CD4-positive, alpha-beta memory T cell (primary cell): ENCODE measurements at regions not wholly inside any gene's neighbourhood (a gene's known extent, or its start where the extent isn't known, plus 50 kb on each side); places are given as distances from the start of the nearest gene placed in this dataset.
"Not testable (repeated sequence)": the region's sequence is repeated elsewhere in the genome, so short reads cannot be mapped to it uniquely, and the experiment has no call there.

Source experiments
- CTCF ChIA-PET: fragments of 350-600 bp; sonication (Branson Sonifier 250); formaldehyde crosslinking; loops from one replicate; lab custom pipeline; 2021; ENCODE audit warnings: inconsistent platforms; ENCODE audit not compliant: partially characterized antibody; lab: Charles Lee
- POLR2A ChIA-PET: fragments of 350-600 bp; sonication (Branson Sonifier 250); formaldehyde crosslinking; loops from one replicate; lab custom pipeline; 2021; ENCODE audit not compliant: partially characterized antibody; lab: Charles Lee
- DNase-seq, 5 donors: peaks; one replicate each; pipeline versions ENCODE4 v3.0.0 to v3.0.0-alpha.2; 2020 to 2022; ENCODE audit warnings: mixed read lengths in 1 of 5
- H3K27ac ChIP-seq: one replicate; pipeline ENCODE4 v1.7.0; 2013; ENCODE audit warnings: low read depth, low read length
- H3K27me3 ChIP-seq: 2 replicates; pipeline ENCODE4 v1.7.0; 2013; ENCODE audit warnings: mild to moderate bottlenecking, low read length, moderate library complexity; ENCODE audit not compliant: insufficient read depth
- H3K36me3 ChIP-seq: 2 replicates; pipeline ENCODE4 v1.7.0; 2013; ENCODE audit warnings: mild to moderate bottlenecking, low read length, moderate library complexity; ENCODE audit not compliant: insufficient read depth
- H3K4me1 ChIP-seq: 2 replicates; pipeline ENCODE4 v1.7.0; 2013; ENCODE audit warnings: mild to moderate bottlenecking, low read length, moderate library complexity; ENCODE audit not compliant: insufficient read depth
- H3K4me3 ChIP-seq, 2 donors: one replicate each; pipeline ENCODE4 v1.7.0; 2013; ENCODE audit warnings: low read length in 2 of 2, mild to moderate bottlenecking in 1 of 2
- H3K9me3 ChIP-seq, 2 donors: one replicate each; pipeline ENCODE4 v1.7.0; 2013; ENCODE audit warnings: low read length in 2 of 2, control low read depth in 1 of 2; ENCODE audit not compliant: control insufficient read depth in 1 of 2
- H3K27ac Mint-ChIP-seq, 7 donors: one replicate each; pipeline ENCODE4 v1.8.0; 2020 to 2021; ENCODE audit warnings: mixed read lengths in 7 of 7, mild to moderate bottlenecking in 6 of 7, inconsistent platforms in 3 of 7, moderate library complexity in 3 of 7
- H3K27me3 Mint-ChIP-seq, 2 donors: one replicate each; pipeline ENCODE4 v1.8.0; 2020 to 2021; ENCODE audit warnings: mixed read lengths in 2 of 2
- H3K36me3 Mint-ChIP-seq, 2 donors: one replicate each; pipeline ENCODE4 v1.8.0; 2020 to 2021; ENCODE audit warnings: mixed read lengths in 2 of 2, inconsistent platforms in 1 of 2, mild to moderate bottlenecking in 1 of 2
- H3K4me1 Mint-ChIP-seq, 4 donors: one replicate each; pipeline ENCODE4 v1.8.0; 2020 to 2021; ENCODE audit warnings: mixed read lengths in 4 of 4, mild to moderate bottlenecking in 1 of 4
- H3K4me3 Mint-ChIP-seq, 8 donors: one replicate each; pipeline ENCODE4 v1.8.0; 2020 to 2021; ENCODE audit warnings: mixed read lengths in 8 of 8, mild to moderate bottlenecking in 7 of 8, moderate library complexity in 6 of 8, inconsistent platforms in 3 of 8
- H3K9me3 Mint-ChIP-seq, 8 donors: one replicate each; pipeline ENCODE4 v1.8.0; 2020 to 2021; ENCODE audit warnings: mixed read lengths in 8 of 8, mild to moderate bottlenecking in 5 of 8, inconsistent platforms in 3 of 8, moderate library complexity in 1 of 8
- intact Hi-C: fragments of 100-400 bp; cut with micrococcal nuclease; formaldehyde crosslinking; loops from one replicate; pipeline ENCODE4 v1.15.1; 2023

DNA sequence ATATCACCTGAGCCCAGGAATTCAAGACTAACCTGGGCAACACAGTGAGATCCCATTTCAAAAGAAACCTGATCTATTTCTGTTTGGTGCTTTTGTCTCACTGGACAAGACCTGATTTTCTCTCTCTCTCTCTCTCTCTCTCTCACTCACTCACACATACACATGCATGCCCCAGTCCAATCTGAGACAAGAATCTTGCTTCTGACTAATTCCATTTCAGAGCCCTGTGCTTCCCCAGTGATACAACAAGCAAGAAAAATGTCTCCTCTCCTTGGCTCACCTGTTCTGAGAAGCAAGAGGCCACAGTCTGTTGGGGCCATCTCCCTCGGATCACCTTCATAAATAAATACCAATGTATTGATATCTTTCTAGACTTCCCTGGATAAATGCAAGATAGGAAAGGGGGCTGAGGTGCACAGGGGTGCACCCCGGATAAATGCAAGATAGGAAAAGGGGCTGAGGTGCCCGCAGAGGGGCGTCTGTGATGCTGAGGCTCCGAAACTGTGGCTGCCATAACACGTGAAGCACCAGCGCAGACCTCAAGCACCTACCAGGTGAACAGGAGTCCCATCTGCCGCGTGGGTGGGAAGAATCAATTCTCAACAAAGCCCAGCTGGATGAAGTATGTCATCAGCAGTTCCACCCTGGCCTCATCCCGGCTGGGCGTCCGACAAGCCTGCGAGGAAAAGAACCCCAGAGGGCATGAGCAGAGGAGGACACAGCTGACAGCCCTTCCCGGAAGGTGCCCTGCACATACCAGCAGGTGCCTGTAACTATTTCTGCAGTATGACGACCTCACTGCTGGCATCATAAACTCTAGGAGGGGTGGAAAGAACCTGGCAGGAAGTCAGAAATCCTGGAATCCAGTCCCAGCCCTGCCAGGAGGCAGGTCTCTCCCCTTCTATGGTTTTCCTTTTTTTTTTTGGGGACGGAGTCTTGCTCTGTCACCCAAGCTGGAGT, 280.0 kb downstream of the GOLGA6L6 start:
- H3K4me3 ChIP-seq, H3K27ac Mint-ChIP-seq, H3K4me3 Mint-ChIP-seq, CTCF ChIA-PET, H3K9me3 ChIP-seq, POLR2A ChIA-PET, intact Hi-C loops, H3K27ac ChIP-seq, H3K27me3 ChIP-seq, H3K4me1 ChIP-seq, DNase-seq, H3K27me3 Mint-ChIP-seq, H3K9me3 Mint-ChIP-seq, H3K4me1 Mint-ChIP-seq, H3K36me3 Mint-ChIP-seq, H3K36me3 ChIP-seq: not testable (repeated sequence)

DNA sequence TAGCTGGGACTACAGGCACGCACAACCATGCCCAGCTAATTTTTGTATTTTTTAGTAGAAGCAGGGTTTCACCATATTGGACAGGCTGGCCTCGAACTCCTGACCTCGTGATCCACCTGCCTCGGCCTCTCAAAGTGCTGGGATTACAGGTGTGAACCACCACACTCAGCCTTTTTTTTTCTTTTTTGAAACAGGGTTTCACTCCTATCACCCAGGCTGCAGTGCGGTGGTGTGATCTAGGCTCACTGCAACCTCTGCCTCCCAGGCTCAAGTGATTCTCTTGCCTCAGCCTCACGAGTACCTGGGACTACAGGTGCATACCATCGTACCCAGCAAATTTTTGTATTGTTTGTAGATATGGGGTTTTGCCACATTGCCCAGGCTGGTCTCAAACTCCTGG, 280.9 kb downstream of the GOLGA6L6 start:
- H3K4me1 Mint-ChIP-seq, H3K9me3 Mint-ChIP-seq, CTCF ChIA-PET, H3K36me3 ChIP-seq, H3K4me1 ChIP-seq, H3K27me3 ChIP-seq, H3K9me3 ChIP-seq, POLR2A ChIA-PET, DNase-seq, H3K4me3 Mint-ChIP-seq, intact Hi-C loops, H3K27ac ChIP-seq, H3K27me3 Mint-ChIP-seq, H3K4me3 ChIP-seq, H3K36me3 Mint-ChIP-seq: not testable (repeated sequence)
- peak overlapping the region in 1 of 7 donors; percentile 5 for H3K27ac Mint-ChIP-seq

DNA sequence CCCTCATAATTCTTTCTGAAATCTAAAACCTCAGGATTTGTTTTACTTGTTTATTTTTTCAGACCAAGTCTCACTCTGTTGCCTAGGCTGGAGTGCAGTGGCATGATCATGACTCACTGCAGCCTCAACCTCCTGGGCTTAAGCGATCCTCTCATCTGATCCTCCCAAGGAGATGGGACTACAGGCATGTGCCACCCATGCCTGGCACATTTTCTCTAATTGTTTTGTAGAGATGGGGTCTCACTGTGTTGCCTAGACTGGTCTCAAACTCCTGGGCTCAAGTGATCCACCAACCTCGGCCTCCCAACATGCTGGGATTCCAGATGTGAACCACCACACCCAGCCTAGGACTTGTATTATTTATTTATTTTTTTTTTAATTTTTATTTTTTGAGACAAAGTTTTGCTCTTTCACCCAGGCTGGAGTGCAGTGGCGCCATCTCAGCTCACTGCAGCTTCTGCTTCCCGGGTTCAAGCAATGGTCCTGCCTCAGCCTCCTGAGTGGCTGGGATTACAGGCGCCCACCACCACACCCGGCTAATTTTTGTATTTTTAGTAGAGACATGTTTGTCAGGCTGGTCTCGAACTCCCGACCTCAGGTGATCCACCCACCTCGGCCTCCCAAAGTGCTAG, 281.9 kb downstream of the GOLGA6L6 start:
- H3K36me3 ChIP-seq, H3K4me3 ChIP-seq, H3K27ac ChIP-seq, H3K4me1 Mint-ChIP-seq, H3K4me1 ChIP-seq, CTCF ChIA-PET, DNase-seq, H3K27ac Mint-ChIP-seq, intact Hi-C loops, POLR2A ChIA-PET, H3K27me3 Mint-ChIP-seq, H3K27me3 ChIP-seq, H3K9me3 Mint-ChIP-seq, H3K4me3 Mint-ChIP-seq, H3K9me3 ChIP-seq, H3K36me3 Mint-ChIP-seq: not testable (repeated sequence)

DNA sequence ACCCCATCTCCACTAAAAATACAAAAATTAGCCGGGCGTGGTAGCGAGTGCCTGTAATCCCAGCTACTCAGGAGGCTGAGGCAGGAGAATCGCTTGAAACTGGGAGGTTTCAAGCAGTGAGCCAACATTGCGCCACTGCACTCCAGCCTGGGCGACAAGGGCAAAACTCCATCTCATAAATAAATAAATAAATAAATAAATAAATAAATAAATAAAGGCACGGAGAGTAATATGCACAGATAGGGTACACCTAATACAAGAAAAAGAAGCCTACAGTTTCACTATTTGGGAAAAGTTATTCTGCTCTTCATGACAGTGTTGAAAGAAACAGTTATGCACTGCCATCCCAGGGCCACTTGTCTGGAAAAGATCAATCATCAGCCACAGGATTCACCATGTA, 285.2 kb downstream of the GOLGA6L6 start:
- intact Hi-C loops, POLR2A ChIA-PET, H3K27me3 Mint-ChIP-seq, H3K4me3 Mint-ChIP-seq, H3K27ac ChIP-seq, CTCF ChIA-PET, H3K4me1 ChIP-seq, H3K9me3 ChIP-seq, H3K27me3 ChIP-seq, H3K27ac Mint-ChIP-seq, DNase-seq, H3K4me1 Mint-ChIP-seq, H3K36me3 ChIP-seq, H3K9me3 Mint-ChIP-seq, H3K4me3 ChIP-seq, H3K36me3 Mint-ChIP-seq: not testable (repeated sequence)

DNA sequence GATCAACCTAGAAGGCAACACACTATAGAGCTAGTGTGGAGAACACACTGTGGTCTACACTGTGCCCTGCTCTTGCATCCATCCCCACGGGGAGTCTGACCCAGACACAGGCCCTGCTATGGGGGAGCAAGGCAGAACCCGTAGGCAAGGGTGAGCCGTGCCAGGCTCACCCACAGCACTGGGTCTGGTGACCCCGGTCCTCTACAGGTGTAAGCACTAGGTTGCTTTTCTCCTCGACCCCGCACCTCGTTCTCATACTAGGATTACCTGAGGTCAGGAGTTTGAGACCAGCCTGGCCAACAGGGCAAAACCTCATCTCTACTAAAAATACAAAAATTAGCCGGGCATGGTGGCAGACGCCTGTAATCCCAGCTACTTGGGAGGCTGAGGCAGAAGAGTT, 286.0 kb downstream of the GOLGA6L6 start:
- H3K27ac Mint-ChIP-seq, H3K4me3 Mint-ChIP-seq: not testable (repeated sequence)

GRCh38 chr15:20253047-20253615, 288.5 kb downstream of the GOLGA6L6 start:
- H3K9me3 ChIP-seq, CTCF ChIA-PET, H3K4me1 ChIP-seq, H3K27ac Mint-ChIP-seq, H3K27ac ChIP-seq, H3K4me1 Mint-ChIP-seq, H3K36me3 ChIP-seq, DNase-seq, POLR2A ChIA-PET, intact Hi-C loops, H3K4me3 Mint-ChIP-seq, H3K36me3 Mint-ChIP-seq, H3K9me3 Mint-ChIP-seq, H3K27me3 ChIP-seq, H3K27me3 Mint-ChIP-seq, H3K4me3 ChIP-seq: not testable (repeated sequence)

More for the DNA sequence above, 286.0 kb downstream of the GOLGA6L6 start:
- DNase-seq, H3K4me1 Mint-ChIP-seq, H3K36me3 Mint-ChIP-seq, H3K4me1 ChIP-seq, H3K36me3 ChIP-seq, H3K9me3 Mint-ChIP-seq, H3K27me3 ChIP-seq, H3K27me3 Mint-ChIP-seq, POLR2A ChIA-PET, H3K4me3 ChIP-seq, H3K27ac ChIP-seq, H3K9me3 ChIP-seq, CTCF ChIA-PET, intact Hi-C loops: not testable (repeated sequence)

DNA sequence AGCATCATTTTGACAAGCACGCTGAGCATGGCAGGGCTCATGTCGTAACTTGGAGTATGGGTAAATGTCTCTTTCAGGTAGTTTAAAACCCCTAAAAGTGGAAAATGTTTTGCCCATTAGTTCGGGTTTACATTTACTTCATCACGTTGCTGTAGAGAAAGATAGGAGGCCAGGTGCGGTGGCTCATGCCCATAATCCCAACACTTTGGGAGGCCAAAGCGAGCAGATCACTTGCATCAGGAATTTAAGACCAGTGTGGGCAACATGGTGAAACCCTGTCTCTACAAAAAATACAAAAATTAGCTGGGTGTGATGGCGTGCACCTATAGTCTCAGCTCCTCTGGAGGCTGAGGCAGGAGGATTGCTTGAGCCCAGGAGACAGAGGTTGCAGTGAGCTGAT, 289.6 kb downstream of the GOLGA6L6 start:
- POLR2A ChIA-PET, H3K9me3 ChIP-seq, H3K4me1 Mint-ChIP-seq, H3K27ac ChIP-seq, H3K4me3 Mint-ChIP-seq, H3K27me3 ChIP-seq, H3K27ac Mint-ChIP-seq, H3K27me3 Mint-ChIP-seq, H3K4me1 ChIP-seq, H3K4me3 ChIP-seq, H3K36me3 Mint-ChIP-seq, H3K9me3 Mint-ChIP-seq, intact Hi-C loops, DNase-seq, H3K36me3 ChIP-seq: not testable (repeated sequence)
- CTCF ChIA-PET: interaction anchor here (0.7 kb wide), 1 partner anchor 48 kb away, joined by 3 read pairs; no protein-coding TSS in a partner anchor
